ENCODE measurements at regions not wholly inside any gene's neighbourhood (a gene's known extent, or its start where the extent isn't known, plus 50 kb on each side); places are given as distances from the start of the nearest gene placed in this dataset.

GRCh38 chr1:10961300-10961833, 51.1 kb upstream of the TARDBP start:
- no peak overlapping the region for H3K4me3 ChIP-seq (ENCODE audit: low read depth in 1 of 2, low read length in 2 of 2)
- H3K27me3 ChIP-seq (ENCODE audit: low read depth, low read length), result no peaks in the 10 kb centered on the region
- no peak overlapping the region for H3K27ac ChIP-seq (ENCODE audit: low read length)
- H3K9me3 ChIP-seq (ENCODE audit: control insufficient read depth in 1 of 2, low read length in 2 of 2), result no peaks in the 10 kb centered on the region
- H3K4me1 ChIP-seq (ENCODE audit: control insufficient read depth in 1 of 2, insufficient read depth in 2 of 2, low read length in 2 of 2), result peaks cover 0 to 17% of the 10 kb centered on the region in 2 donors
- H3K36me3 ChIP-seq (ENCODE audit: control insufficient read depth in 1 of 2, insufficient read depth in 2 of 2, low read length in 2 of 2), result no peaks in the 10 kb centered on the region

DNA sequence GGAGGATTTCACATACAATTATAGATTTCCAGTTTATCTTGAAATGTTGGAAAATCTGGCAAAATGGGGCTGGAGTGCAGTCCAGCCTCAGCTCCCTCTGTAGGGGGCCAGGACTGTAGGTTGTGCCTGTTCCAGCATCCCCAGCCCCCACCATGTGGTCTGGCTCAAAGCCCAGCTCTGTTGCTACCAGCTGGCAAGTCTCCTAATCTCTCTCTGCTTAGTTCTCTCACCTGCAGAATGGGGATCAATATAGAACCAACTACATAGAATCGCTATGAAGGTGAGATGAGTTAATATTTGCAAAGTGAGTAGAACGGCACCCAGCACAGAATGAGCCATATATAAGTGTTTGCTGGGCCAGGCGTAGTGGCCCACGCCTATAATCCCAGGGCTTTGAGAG, 50.0 kb upstream of the TARDBP start:
- Histone ChIP-seq H3K9me3 (ENCODE audit: control insufficient read depth in 1 of 2, low read length in 2 of 2) (no peaks in the 10 kb centered on the region), H3K27me3 (ENCODE audit: low read depth, low read length) (no peaks in the 10 kb centered on the region), H3K36me3 (ENCODE audit: control insufficient read depth in 1 of 2, insufficient read depth in 2 of 2, low read length in 2 of 2) (no peaks in the 10 kb centered on the region), H3K4me3 (ENCODE audit: low read depth in 1 of 2, low read length in 2 of 2) (no peak overlapping the region), H3K4me1 (ENCODE audit: control insufficient read depth in 1 of 2, insufficient read depth in 2 of 2, low read length in 2 of 2) (peaks cover 0 to 9% of the 10 kb centered on the region in 2 donors), H3K27ac (ENCODE audit: low read length) (no peak overlapping the region)

All from muscle layer of duodenum (tissue), 2 donors.